Activated naive CD8-positive, alpha-beta T cell (primary cell): ENCODE measurements at regions not wholly inside any gene's neighbourhood (a gene's known extent, or its start where the extent isn't known, plus 50 kb on each side); places are given as distances from the start of the nearest gene placed in this dataset.
A peak's percentile ranks its signal among the peaks of the same experiment; 100 is the strongest.
"Not testable (repeated sequence)": the region's sequence is repeated elsewhere in the genome, so short reads cannot be mapped to it uniquely, and the experiment has no call there.

Experiments
- H3K27ac Mint-ChIP-seq: one replicate; pipeline ENCODE4 v1.8.0; 2021; ENCODE audit warnings: mixed read lengths
- H3K27me3 Mint-ChIP-seq: one replicate; pipeline ENCODE4 v1.8.0; 2021; ENCODE audit warnings: mixed read lengths
- H3K36me3 Mint-ChIP-seq: one replicate; pipeline ENCODE4 v1.8.0; 2021; ENCODE audit warnings: mixed read lengths
- H3K4me1 Mint-ChIP-seq: one replicate; pipeline ENCODE4 v1.8.0; 2021; ENCODE audit warnings: low read depth, mixed read lengths
- H3K4me3 Mint-ChIP-seq: one replicate; pipeline ENCODE4 v1.8.0; 2021; ENCODE audit warnings: mild to moderate bottlenecking, mixed read lengths
- H3K9me3 Mint-ChIP-seq: one replicate; pipeline ENCODE4 v1.8.0; 2021; ENCODE audit warnings: low read depth, mixed read lengths

DNA sequence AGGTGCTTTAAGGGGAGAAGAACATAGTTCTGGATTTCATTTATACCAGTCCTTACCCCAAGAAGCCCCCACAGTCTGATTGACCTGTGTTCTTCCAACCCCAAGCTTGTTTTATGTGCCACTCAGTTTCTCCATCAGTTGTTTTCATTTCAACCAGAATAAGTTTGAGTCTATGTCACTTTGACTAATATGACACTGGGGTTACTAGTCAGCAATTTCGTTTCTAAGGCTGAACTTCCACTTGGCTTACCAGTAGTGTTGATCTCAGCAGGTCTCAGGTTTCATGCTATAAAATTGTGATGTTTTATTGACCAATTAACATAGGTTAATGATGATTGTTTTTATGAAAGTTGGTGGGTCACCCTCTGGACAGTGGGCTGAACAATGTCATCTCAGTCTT is 84.8 kb downstream of the TRIM43 start:
- H3K4me3 Mint-ChIP-seq, H3K4me1 Mint-ChIP-seq, H3K27me3 Mint-ChIP-seq, H3K9me3 Mint-ChIP-seq, H3K36me3 Mint-ChIP-seq, H3K27ac Mint-ChIP-seq: not testable (repeated sequence)

DNA sequence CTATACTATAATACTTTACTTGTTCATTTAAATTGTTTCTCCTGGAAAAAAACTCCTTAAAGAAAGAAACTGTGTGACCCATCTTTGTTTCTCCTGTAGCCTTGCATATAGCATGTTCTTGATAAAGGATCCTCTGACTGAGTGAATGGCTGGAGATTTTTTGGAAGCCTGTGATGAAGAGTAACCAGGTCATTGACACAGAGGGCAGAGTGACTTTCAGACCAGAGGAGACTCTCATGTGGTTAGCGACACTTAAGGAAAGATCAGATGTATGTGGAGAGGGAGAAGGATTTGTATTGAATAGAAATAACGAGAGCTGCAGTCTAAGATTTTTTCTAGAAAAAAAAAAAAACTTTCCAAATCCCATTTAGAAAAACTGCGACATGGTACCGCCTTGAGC is 85.5 kb downstream of the TRIM43 start:
- H3K4me3 Mint-ChIP-seq, result no peak overlapping the region
- peaks cover 1% of the 10 kb centered on the region for H3K4me1 Mint-ChIP-seq
- H3K27ac Mint-ChIP-seq, result no peak overlapping the region
- no peaks in the 10 kb centered on the region for H3K36me3 Mint-ChIP-seq
- peaks cover 3% of the 10 kb centered on the region for H3K27me3 Mint-ChIP-seq
- H3K9me3 Mint-ChIP-seq, result no peaks in the 10 kb centered on the region

GRCh38 chr2:95677833-95678232 is 86.0 kb downstream of the TRIM43 start:
- H3K27ac Mint-ChIP-seq, H3K4me1 Mint-ChIP-seq, H3K9me3 Mint-ChIP-seq, H3K4me3 Mint-ChIP-seq, H3K27me3 Mint-ChIP-seq, H3K36me3 Mint-ChIP-seq: not testable (repeated sequence)

DNA sequence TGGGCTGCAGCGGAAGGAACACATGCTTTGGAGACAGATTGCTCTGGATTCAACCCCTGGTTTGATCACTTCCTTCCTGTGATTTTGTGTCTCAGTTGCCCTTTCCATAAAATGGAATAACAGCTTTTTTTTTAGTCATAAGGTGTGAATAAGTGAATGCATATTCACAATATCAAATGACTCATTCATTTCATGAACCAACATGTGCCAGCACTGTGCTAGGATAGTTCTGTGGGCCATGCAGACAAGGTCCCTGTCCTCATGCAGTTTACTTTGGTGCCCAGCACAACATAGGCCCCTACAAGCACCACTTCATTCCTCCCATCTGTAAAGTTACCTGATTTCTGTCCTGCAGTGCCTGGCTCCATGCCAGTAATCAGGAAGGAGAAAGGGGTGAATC is 89.4 kb downstream of the TRIM43 start:
- H3K9me3 Mint-ChIP-seq, H3K4me1 Mint-ChIP-seq, H3K27ac Mint-ChIP-seq, H3K36me3 Mint-ChIP-seq, H3K4me3 Mint-ChIP-seq, H3K27me3 Mint-ChIP-seq: not testable (repeated sequence)

DNA sequence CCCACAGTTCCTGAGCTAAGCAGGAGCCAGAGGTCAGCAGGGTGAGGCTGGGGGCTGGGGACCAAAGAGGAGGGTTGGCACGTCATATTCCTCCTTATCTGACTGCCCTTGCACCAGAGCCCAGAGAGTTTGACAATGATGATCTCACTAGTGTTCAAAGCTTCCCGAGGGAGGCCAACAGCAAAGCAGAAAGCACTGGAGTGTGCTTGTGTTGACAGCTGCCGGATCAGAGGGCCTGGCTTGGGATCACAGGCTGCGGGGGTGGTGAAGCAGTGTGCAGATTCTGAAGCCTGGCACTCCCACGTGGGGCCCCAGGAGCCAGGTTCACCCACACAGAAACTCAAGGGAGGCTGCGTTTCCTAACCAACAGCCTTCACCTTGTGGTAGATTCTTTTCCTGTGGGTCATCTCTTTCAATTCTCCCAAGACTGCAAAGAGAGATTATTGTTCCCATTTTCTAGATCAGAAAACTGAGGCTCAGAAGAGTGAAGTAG is 89.8 kb downstream of the TRIM43 start:
- H3K4me1 Mint-ChIP-seq, H3K27ac Mint-ChIP-seq: not testable (repeated sequence)

DNA sequence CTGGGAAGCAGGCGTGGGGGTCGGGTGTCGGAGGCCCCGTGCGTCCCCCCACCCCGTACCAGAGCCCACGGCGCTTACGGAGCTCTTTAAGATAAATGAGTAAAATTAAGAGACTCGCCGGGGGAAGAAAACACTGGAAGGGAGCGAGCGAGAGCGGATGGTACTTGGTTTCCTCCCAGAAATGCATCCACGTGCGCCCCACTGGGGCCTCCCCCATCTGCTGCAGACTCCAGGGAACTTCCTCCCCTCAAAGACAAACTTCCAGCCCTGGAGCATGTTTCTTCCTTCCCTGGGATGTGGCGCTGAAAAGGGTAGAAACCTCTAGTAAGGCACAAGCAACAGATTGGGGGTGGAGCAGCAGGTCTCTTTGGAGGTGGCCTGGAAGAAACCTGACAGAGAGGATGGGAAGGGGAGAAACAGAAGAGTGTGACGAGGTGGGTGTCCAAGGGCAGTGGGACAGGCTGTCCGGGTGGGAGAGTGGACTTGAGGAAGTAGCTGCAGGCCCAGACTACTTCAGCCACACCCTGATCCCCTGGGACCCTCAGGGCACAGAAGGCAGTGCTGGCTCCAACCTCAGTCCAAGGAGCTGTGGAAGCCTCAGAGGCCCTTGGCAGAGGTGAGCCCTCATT is 91.2 kb downstream of the TRIM43 start:
- H3K36me3 Mint-ChIP-seq, H3K4me1 Mint-ChIP-seq, H3K27me3 Mint-ChIP-seq, H3K27ac Mint-ChIP-seq, H3K9me3 Mint-ChIP-seq: not testable (repeated sequence)
- H3K4me3 Mint-ChIP-seq, result peak overlapping the region; percentile 74

More for the DNA sequence above, 89.8 kb downstream of the TRIM43 start:
- not testable (repeated sequence) for H3K4me3 Mint-ChIP-seq, H3K36me3 Mint-ChIP-seq, H3K27me3 Mint-ChIP-seq, H3K9me3 Mint-ChIP-seq

GRCh38 chr2:95685513-95685912 is 93.7 kb downstream of the TRIM43 start:
- no peak overlapping the region for H3K27ac Mint-ChIP-seq
- H3K27me3 Mint-ChIP-seq, result no peaks in the 10 kb centered on the region
- H3K4me1 Mint-ChIP-seq, result peaks cover 9% of the 10 kb centered on the region
- no peaks in the 10 kb centered on the region for H3K36me3 Mint-ChIP-seq
- H3K9me3 Mint-ChIP-seq, result no peaks in the 10 kb centered on the region
- H3K4me3 Mint-ChIP-seq, result no peak overlapping the region

DNA sequence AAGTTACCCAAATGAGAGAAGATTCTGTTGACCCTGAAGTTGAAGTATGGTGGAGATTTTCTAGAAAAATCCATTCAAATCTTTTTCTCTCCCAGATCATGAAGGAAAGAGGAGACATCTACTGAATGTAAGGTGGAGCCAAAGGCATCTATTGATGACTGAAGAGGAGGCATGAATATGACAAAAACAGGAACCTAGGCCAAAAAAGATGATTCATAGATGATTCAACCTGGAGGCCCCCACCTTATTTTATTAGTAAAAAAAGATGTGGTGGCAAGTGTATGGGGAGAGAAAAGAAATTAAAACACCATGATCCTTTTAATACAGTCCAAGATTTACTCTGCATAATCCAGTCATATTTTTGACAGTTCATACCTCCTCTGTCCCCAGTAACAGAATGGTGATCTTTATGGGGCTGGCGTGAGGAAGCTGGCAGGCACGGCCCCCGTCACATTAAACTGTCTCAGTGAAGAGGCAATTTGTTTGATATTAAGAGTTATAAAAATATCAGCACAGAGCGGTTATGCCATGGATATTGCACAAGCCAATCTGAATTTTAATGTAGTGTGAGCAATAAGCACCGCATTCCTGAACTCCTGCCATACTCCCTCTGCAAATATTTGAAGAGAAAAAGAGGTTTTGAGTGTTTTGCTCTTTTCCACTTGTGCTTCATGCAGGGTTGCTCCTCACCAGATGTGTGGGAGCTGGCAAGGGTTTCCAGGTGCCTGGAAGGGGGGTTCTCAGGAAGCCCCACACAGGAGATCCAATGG is 94.4 kb downstream of the TRIM43 start:
- not testable (repeated sequence) for H3K27ac Mint-ChIP-seq, H3K4me1 Mint-ChIP-seq, H3K4me3 Mint-ChIP-seq, H3K9me3 Mint-ChIP-seq, H3K36me3 Mint-ChIP-seq, H3K27me3 Mint-ChIP-seq

GRCh38 chr2:95687852-95688251 is 96.1 kb downstream of the TRIM43 start:
- H3K36me3 Mint-ChIP-seq, result not testable (repeated sequence)

GRCh38 chr2:95691210-95691609 is 99.4 kb downstream of the TRIM43 start:
- not testable (repeated sequence) for H3K36me3 Mint-ChIP-seq, H3K27ac Mint-ChIP-seq, H3K27me3 Mint-ChIP-seq, H3K9me3 Mint-ChIP-seq, H3K4me3 Mint-ChIP-seq, H3K4me1 Mint-ChIP-seq

More at GRCh38 chr2:95687852-95688251, 96.1 kb downstream of the TRIM43 start:
- H3K9me3 Mint-ChIP-seq, H3K4me1 Mint-ChIP-seq, H3K27me3 Mint-ChIP-seq, H3K27ac Mint-ChIP-seq, H3K4me3 Mint-ChIP-seq: not testable (repeated sequence)

GRCh38 chr2:95693071-95693846 is 101.5 kb downstream of the TRIM43 start:
- not testable (repeated sequence) for H3K9me3 Mint-ChIP-seq, H3K4me3 Mint-ChIP-seq, H3K27ac Mint-ChIP-seq, H3K36me3 Mint-ChIP-seq, H3K4me1 Mint-ChIP-seq
- peaks cover 12% of the 10 kb centered on the region for H3K27me3 Mint-ChIP-seq

- Mint-ChIP-seq H3K4me3 (no peak overlapping the region), H3K9me3 (no peaks in the 10 kb centered on the region), H3K36me3 (no peaks in the 10 kb centered on the region), H3K27ac (no peak overlapping the region), H3K27me3 (peaks cover 13% of the 10 kb centered on the region), H3K4me1 (no peaks in the 10 kb centered on the region)
Observed at GRCh38 chr2:95695613-95696012, 103.8 kb downstream of the TRIM43 start.

DNA sequence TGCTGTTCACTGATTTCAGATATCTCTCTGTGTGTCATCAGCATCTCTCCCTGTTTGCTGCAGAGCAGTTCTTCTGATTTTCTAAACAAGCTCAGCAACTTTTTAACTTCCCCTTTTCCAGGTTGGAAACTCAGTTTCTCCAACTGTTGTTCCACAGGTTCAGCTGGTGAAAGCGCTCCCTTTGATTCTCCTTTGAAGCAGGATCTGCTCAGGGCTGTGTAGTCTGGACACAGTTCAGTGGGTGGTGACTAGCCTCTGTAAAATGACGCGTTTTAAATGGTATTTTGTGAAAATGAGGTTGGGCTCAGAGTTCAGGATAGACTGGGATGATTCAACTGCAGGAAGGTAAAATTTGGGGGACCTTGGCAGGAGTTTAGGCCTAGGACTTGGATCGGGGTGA is 106.3 kb downstream of the TRIM43 start:
- Mint-ChIP-seq H3K27ac (no peak overlapping the region), H3K9me3 (no peaks in the 10 kb centered on the region), H3K4me3 (no peak overlapping the region), H3K27me3 (peaks cover 13% of the 10 kb centered on the region), H3K36me3 (no peaks in the 10 kb centered on the region), H3K4me1 (no peaks in the 10 kb centered on the region)

DNA sequence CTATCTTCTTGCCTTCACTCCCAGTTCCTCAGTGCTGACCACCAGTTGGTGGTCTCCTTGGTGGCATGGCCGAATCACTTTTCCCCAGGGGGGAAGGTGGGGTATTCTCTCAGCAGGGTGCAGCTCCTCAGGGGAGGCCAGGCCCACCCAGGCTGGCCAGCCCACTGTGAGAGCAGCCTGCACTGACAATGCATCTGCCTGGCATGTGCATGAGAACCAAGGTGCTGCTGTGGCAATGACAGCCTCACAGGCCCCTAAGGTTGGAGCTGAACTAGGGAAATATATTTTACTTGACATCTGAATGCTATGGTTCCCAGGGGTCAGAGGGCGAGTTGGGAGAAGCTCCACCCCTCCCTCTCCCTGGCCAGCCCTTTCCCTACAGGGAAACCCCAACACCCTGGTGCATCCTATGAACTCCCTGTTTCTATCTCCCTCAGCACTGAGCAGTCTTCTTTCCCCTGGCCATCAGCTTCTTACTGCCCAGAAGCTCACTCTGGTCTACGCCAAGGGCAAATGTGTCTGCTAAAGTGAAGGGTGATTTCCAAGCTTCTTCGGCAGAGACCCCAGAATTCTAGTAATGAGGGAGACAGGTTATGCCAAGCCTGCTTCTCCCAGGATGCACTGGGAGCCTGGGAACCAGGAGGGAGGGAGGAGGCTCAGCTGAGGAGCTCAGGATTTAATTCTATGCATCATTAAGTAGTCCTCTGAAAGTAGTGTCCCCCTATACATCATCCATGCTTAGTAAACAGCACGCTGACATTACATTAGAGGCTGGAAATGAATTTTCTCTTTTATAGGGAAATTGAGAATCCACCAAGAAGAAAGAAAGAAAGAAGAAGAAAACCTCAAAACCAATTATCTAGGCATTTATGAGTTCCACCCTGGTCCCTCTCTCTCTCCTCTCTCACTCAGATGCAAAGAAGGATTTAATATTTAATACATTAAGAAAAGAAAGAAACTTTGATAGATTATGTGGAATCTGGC is 107.7 kb downstream of the TRIM43 start:
- not testable (repeated sequence) for H3K4me1 Mint-ChIP-seq, H3K9me3 Mint-ChIP-seq, H3K4me3 Mint-ChIP-seq, H3K27ac Mint-ChIP-seq, H3K36me3 Mint-ChIP-seq
- peaks cover 13% of the 10 kb centered on the region for H3K27me3 Mint-ChIP-seq
